HL-60 (cell line): ENCODE measurements at regions not wholly inside any gene's neighbourhood (a gene's known extent, or its start where the extent isn't known, plus 50 kb on each side); places are given as distances from the start of the nearest gene placed in this dataset.
"Not testable (repeated sequence)": the region's sequence is repeated elsewhere in the genome, so short reads cannot be mapped to it uniquely, and the experiment has no call there.

Source experiments
- DNase-seq, 2 experiments: peaks; one replicate each; pipeline ENCODE4 v3.0.0-alpha.2; 2010 to 2020; ENCODE audit warnings: low read depth in 1 of 2, low spot score in 1 of 2
- H3K27ac ChIP-seq: fragments of 250-450 bp; sonication (Bioruptor Pico); replicated peaks from 2 replicates; pipeline ENCODE4 v1.5.1; 2020; ENCODE audit warnings: mild to moderate bottlenecking, moderate library complexity
- H3K27me3 ChIP-seq: fragments of 250-450 bp; sonication (Bioruptor Pico); 2 replicates; pipeline ENCODE4 v1.5.1; 2021; ENCODE audit warnings: mild to moderate bottlenecking, moderate library complexity; ENCODE audit not compliant: insufficient read depth, poor library complexity, severe bottlenecking
- H3K4me3 ChIP-seq: replicated peaks from 2 replicates; pipeline ENCODE4 v1.5.1; 2011; ENCODE audit warnings: mild to moderate bottlenecking, control low read depth, low read length; ENCODE audit not compliant: insufficient read depth
- CTCF ChIP-seq: IDR thresholded peaks from one replicate; pipeline ENCODE4 v1.5.1; 2011; ENCODE audit warnings: low read length, control low read depth, inconsistent platforms; ENCODE audit not compliant: insufficient read depth
- GABPA ChIP-seq: IDR thresholded peaks from 2 replicates; pipeline ENCODE4 v1.6.1; 2012; ENCODE audit warnings: low read depth
- POLR2AphosphoS5 ChIP-seq: IDR thresholded peaks from 2 replicates; pipeline ENCODE4 v1.6.1; 2012; ENCODE audit warnings: low read depth
- REST ChIP-seq: IDR thresholded peaks from 2 replicates; pipeline ENCODE4 v1.6.1; 2012; ENCODE audit warnings: low read depth; ENCODE audit not compliant: insufficient replicate concordance
- SPI1 ChIP-seq: IDR thresholded peaks from 2 replicates; pipeline ENCODE4 v1.6.1; 2012; ENCODE audit warnings: low read depth, mild to moderate bottlenecking, borderline replicate concordance

GRCh38 chr4:150009533-150009932, 68.7 kb upstream of the DCLK2 start:
- TF ChIP-seq SPI1 (no peak), GABPA (no peak), CTCF (no peak), REST (no peak), POLR2AphosphoS5 (no peak)
- no peak for DNase-seq
- peaks cover 3% of the 10 kb centered on the region for H3K27me3 ChIP-seq
- H3K27ac ChIP-seq: no peak overlapping the region
- H3K4me3 ChIP-seq: no peak overlapping the region

- DNase-seq: peak in 1 of 2 experiments; percentile 6
- TF ChIP-seq CTCF (peak; percentile 25), REST (no peak)
- Histone ChIP-seq H3K4me3 (no peak overlapping the region), H3K27me3 (peaks cover 3% of the 10 kb centered on the region), H3K27ac (no peak overlapping the region)
Measured at GRCh38 chr4:150010525-150011126, 67.6 kb upstream of the DCLK2 start.

GRCh38 chr4:150012851-150013360, 65.3 kb upstream of the DCLK2 start:
- no peak overlapping the region for H3K27ac ChIP-seq
- TF ChIP-seq POLR2AphosphoS5 (no peak), CTCF (no peak), SPI1 (no peak), REST (no peak), GABPA (no peak)
- no peak for DNase-seq

GRCh38 chr4:150015910-150016309, 62.3 kb upstream of the DCLK2 start:
- H3K27me3 ChIP-seq, H3K4me3 ChIP-seq, H3K27ac ChIP-seq, DNase-seq: not testable (repeated sequence)

More at GRCh38 chr4:150012851-150013360, 65.3 kb upstream of the DCLK2 start:
- H3K4me3 ChIP-seq: no peak overlapping the region
- no peaks in the 10 kb centered on the region for H3K27me3 ChIP-seq

- H3K27me3 ChIP-seq, H3K27ac ChIP-seq, H3K4me3 ChIP-seq: not testable (repeated sequence)
- DNase-seq: peak in 1 of 2 experiments; percentile 4
Measured at GRCh38 chr4:150016621-150017020, 61.6 kb upstream of the DCLK2 start.
